ENCODE measurements at regions not wholly inside any gene's neighbourhood (a gene's known extent, or its start where the extent isn't known, plus 50 kb on each side); places are given as distances from the start of the nearest gene placed in this dataset.

DNA sequence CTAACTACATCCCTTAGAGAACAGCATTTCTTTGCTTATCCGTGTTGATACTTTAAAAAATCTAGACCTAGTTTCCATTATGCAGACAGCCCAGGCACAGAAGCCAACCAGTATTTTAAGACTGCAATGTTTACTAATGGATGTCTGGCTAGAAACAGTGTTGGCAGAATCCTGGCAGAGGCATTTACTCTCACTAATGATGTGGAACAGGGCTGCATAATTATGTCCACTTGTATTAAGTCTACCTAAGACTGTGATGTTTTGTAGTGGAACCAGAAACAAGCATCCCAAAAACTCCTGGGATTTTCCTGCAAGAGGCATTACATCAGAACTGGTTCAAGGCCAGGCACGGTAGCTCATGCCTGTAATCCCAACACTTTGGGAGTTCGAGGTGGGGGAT lies 50.2 kb upstream of the PICALM start:
- Mint-ChIP-seq H3K9me3 (no peaks in the 10 kb centered on the region), H3K36me3 (ENCODE audit: low read depth) (no peaks in the 10 kb centered on the region), H3K27me3 (no peaks in the 10 kb centered on the region), H3K4me1 (ENCODE audit: low read depth) (peaks cover 13% of the 10 kb centered on the region), H3K27ac (no peak overlapping the region), H3K4me3 (no peak overlapping the region)
- H3K4me3 ChIP-seq (ENCODE audit: low read length), result no peak overlapping the region
- H3K4me1 ChIP-seq (ENCODE audit: insufficient read depth, low read length), result peaks cover 11% of the 10 kb centered on the region
- ChIA-PET CTCF (no interaction called here), POLR2A (no interaction called here)
- ATAC-seq (ENCODE audit: poor library complexity) (no peak), DNase-seq (no peak)
- TF ChIP-seq, protein P1, sequence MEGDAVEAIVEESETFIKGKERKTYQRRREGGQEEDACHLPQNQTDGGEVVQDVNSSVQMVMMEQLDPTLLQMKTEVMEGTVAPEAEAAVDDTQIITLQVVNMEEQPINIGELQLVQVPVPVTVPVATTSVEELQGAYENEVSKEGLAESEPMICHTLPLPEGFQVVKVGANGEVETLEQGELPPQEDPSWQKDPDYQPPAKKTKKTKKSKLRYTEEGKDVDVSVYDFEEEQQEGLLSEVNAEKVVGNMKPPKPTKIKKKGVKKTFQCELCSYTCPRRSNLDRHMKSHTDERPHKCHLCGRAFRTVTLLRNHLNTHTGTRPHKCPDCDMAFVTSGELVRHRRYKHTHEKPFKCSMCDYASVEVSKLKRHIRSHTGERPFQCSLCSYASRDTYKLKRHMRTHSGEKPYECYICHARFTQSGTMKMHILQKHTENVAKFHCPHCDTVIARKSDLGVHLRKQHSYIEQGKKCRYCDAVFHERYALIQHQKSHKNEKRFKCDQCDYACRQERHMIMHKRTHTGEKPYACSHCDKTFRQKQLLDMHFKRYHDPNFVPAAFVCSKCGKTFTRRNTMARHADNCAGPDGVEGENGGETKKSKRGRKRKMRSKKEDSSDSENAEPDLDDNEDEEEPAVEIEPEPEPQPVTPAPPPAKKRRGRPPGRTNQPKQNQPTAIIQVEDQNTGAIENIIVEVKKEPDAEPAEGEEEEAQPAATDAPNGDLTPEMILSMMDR (IDR thresholded peaks at IDR 0.05), result no peak
- no peaks in the 10 kb centered on the region for H3K36me3 ChIP-seq (ENCODE audit: insufficient read depth, low read length)
- intact Hi-C loops (cut with DNase I, micrococcal nuclease), result no loop called here
- no peaks in the 10 kb centered on the region for H3K9me3 ChIP-seq (ENCODE audit: control insufficient read depth in 1 of 2, insufficient read depth in 1 of 2, low read length in 2 of 2)
- H3K27ac ChIP-seq (ENCODE audit: low read depth in 1 of 2, low read length in 2 of 2), result no peak overlapping the region
- H3K27me3 ChIP-seq (ENCODE audit: control insufficient read depth in 1 of 2, insufficient read depth in 2 of 2, low read length in 2 of 2), result no peaks in the 10 kb centered on the region
